KOPT-K1 (cell line): ENCODE measurements at regions not wholly inside any gene's neighbourhood (a gene's known extent, or its start where the extent isn't known, plus 50 kb on each side); places are given as distances from the start of the nearest gene placed in this dataset.

Source experiments
- H3K27ac ChIP-seq: fragments of 200-600 bp; sonication (generic); 2 replicates; pipeline ENCODE4 v1.5.1; 2016; ENCODE audit warnings: antibody characterized with exemption, mild to moderate bottlenecking, low read depth, low read length; ENCODE audit not compliant: poor library complexity, severe bottlenecking
- H3K36me3 ChIP-seq: fragments of 200-600 bp; sonication (generic); 2 replicates; pipeline ENCODE4 v1.5.1; 2017; ENCODE audit warnings: antibody characterized with exemption, mild to moderate bottlenecking, low read length, moderate library complexity; ENCODE audit not compliant: insufficient read depth
- H3K9me3 ChIP-seq: fragments of 200-600 bp; sonication (generic); 2 replicates; pipeline ENCODE4 v1.5.1; 2017; ENCODE audit warnings: antibody characterized with exemption, low read length, mild to moderate bottlenecking; ENCODE audit not compliant: insufficient read depth, poor library complexity, severe bottlenecking

- Histone ChIP-seq H3K36me3 (no peaks in the 10 kb centered on the region), H3K9me3 (no peaks in the 10 kb centered on the region), H3K27ac (no peak overlapping the region)
Observed at GRCh38 chr18:41548521-41549260, 406.3 kb upstream of the PIK3C3 start.

- no peak overlapping the region for H3K27ac ChIP-seq
- no peaks in the 10 kb centered on the region for H3K36me3 ChIP-seq
- no peaks in the 10 kb centered on the region for H3K9me3 ChIP-seq
Observed at GRCh38 chr18:41545091-41545888, 409.7 kb upstream of the PIK3C3 start.

GRCh38 chr18:41543815-41544214 lies 411.2 kb upstream of the PIK3C3 start:
- Histone ChIP-seq H3K9me3 (no peaks in the 10 kb centered on the region), H3K36me3 (no peaks in the 10 kb centered on the region), H3K27ac (no peak overlapping the region)

DNA sequence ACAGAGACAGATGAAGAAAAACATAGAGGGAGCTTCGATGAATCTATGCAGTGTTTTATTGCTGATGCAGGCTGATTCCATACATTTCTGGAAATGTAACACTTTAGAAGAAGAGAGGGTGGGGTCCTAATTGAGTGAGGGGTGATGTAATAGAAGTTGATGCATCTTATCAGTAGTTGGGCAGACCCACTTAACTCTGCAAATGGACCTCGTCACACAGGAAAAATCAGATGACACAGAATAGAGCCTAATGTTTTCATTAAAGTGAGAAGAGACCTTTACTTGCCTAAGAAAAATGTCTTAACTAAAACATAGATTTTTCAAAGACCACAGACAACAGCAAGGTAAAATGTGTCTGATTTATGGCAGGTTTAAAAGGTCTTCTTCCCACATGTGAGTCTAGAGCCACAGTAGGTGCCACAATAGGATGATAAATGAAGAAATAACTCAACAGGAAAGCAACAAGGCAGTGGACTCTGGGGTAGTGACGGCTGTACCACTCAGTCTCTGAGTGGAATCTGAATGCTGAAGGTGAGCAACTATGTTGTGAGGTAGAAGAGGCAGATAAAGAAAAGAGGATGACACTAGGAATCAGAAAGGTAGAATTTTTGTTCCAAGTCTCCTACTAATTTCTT lies 414.7 kb upstream of the PIK3C3 start:
- Histone ChIP-seq H3K9me3 (no peaks in the 10 kb centered on the region), H3K36me3 (no peaks in the 10 kb centered on the region), H3K27ac (no peak overlapping the region)

- H3K27ac ChIP-seq, result no peak overlapping the region
- H3K9me3 ChIP-seq, result no peaks in the 10 kb centered on the region
- no peaks in the 10 kb centered on the region for H3K36me3 ChIP-seq
Observed at GRCh38 chr18:41538751-41539150, 416.3 kb upstream of the PIK3C3 start.

DNA sequence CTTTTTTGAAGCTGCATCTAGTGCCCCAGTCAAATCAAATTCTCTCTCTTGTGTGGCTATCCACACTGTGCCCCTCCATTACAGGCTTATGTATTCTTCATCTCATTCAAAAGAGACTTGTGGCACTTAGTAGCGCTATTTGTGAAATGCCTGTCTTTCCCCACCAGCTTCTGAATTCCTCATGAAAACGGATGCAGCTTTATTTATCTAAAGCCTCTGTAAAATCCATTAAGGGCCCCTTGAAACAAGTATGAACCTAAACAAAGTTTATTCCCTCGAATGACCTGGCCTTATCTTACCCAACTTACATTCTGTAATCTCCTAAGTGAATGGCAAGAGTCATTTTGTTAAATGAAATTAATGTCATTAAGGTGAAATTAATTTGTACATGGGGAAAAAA lies 417.4 kb upstream of the PIK3C3 start:
- Histone ChIP-seq H3K36me3 (no peaks in the 10 kb centered on the region), H3K9me3 (no peaks in the 10 kb centered on the region), H3K27ac (no peak overlapping the region)

GRCh38 chr18:41532344-41533086 lies 422.5 kb upstream of the PIK3C3 start:
- no peaks in the 10 kb centered on the region for H3K9me3 ChIP-seq
- H3K36me3 ChIP-seq, result no peaks in the 10 kb centered on the region
- no peak overlapping the region for H3K27ac ChIP-seq

DNA sequence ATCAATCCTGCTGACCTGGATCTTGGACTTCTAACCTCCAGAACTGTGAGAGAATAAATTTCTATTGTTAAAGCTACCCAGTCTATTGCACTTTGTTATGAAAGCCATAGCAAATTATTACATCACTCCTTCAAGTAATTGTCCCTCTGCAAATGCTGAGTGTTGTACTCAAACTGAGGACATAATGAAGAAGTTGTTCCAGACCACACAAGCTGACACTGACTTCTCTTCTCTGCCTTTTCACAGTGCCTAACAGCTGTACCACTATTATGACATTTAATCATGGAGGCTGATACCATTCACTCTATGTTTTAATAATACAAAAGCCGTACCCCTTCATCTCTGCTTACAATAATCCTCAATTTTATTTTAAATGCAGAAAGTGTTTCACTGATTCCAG lies 424.1 kb upstream of the PIK3C3 start:
- Histone ChIP-seq H3K9me3 (no peaks in the 10 kb centered on the region), H3K36me3 (no peaks in the 10 kb centered on the region), H3K27ac (no peak overlapping the region)

DNA sequence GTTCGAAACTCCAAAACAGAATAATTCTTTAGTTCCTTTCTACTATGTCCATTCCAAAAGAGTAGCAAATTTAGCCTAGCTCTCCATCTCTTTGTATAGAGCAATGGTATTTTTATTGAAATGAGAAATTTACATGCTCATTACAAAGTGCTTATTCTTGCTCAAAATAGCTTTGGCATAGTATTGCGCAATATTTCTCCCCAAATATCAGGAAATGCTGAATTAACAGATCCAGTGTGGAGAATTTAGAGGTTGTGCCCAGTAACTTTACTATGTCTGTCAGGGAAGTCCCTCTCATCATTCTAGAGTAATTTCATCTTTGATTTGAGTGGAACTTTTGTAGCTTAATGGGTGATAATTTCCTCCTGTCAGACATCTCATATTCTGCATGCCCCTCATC lies 425.9 kb upstream of the PIK3C3 start:
- Histone ChIP-seq H3K9me3 (no peaks in the 10 kb centered on the region), H3K27ac (no peak overlapping the region), H3K36me3 (no peaks in the 10 kb centered on the region)

GRCh38 chr18:41526054-41526453 lies 429.0 kb upstream of the PIK3C3 start:
- Histone ChIP-seq H3K27ac (no peak overlapping the region), H3K9me3 (no peaks in the 10 kb centered on the region), H3K36me3 (no peaks in the 10 kb centered on the region)

- Histone ChIP-seq H3K27ac (no peak overlapping the region), H3K9me3 (no peaks in the 10 kb centered on the region), H3K36me3 (no peaks in the 10 kb centered on the region)
Observed at GRCh38 chr18:41524674-41525470, 430.2 kb upstream of the PIK3C3 start.

- H3K27ac ChIP-seq, result no peak overlapping the region
- no peaks in the 10 kb centered on the region for H3K36me3 ChIP-seq
- no peaks in the 10 kb centered on the region for H3K9me3 ChIP-seq
Observed at GRCh38 chr18:41517142-41517541, 437.9 kb upstream of the PIK3C3 start.

GRCh38 chr18:41513438-41513837 lies 441.6 kb upstream of the PIK3C3 start:
- Histone ChIP-seq H3K27ac (no peak overlapping the region), H3K36me3 (no peaks in the 10 kb centered on the region), H3K9me3 (no peaks in the 10 kb centered on the region)

DNA sequence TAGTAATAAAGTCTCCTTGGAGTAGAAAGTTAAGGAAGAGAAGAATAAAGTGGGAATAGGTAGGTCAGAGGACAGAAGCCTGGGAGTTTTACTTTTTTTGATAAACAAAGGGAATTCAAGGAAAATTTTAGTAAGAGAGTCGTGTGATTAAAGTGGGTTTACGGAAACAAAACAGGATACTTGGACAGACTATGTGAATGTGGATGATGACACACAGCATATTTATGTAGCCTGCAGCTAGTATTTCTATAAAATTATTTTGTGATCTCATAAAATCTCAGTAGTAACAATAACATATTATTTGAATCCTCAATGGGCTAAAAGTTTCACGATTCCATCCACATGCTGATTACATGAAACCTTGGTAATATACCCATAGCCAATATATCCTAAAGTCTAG lies 450.7 kb upstream of the PIK3C3 start:
- Histone ChIP-seq H3K36me3 (no peaks in the 10 kb centered on the region), H3K9me3 (no peaks in the 10 kb centered on the region), H3K27ac (no peak overlapping the region)
